NCI-H146 treated with DMSO at 0.1 percent for 48 hours (cell line): ENCODE measurements at regions not wholly inside any gene's neighbourhood (a gene's known extent, or its start where the extent isn't known, plus 50 kb on each side); places are given as distances from the start of the nearest gene placed in this dataset.
"Not testable (repeated sequence)": the region's sequence is repeated elsewhere in the genome, so short reads cannot be mapped to it uniquely, and the experiment has no call there.

Source experiments
- DNase-seq: peaks from one replicate; lab custom pipeline; 2025; ENCODE audit not compliant: unreplicated experiment; lab: John Stamatoyannopoulos, UW

GRCh38 chr5:32842813-32843530, 131.9 kb downstream of the NPR3 start:
- no peak for DNase-seq

GRCh38 chr5:32843531-32843895, 132.4 kb downstream of the NPR3 start:
- DNase-seq = no peak

- no peak for DNase-seq
Measured at GRCh38 chr5:32845171-32845570, 134.1 kb downstream of the NPR3 start.

- DNase-seq = no peak
Measured at GRCh38 chr5:32848120-32848519, 137.0 kb downstream of the NPR3 start.

GRCh38 chr5:32848681-32849080, 137.6 kb downstream of the NPR3 start:
- no peak for DNase-seq

- DNase-seq = no peak
Measured at GRCh38 chr5:32850817-32851496, 139.8 kb downstream of the NPR3 start.

GRCh38 chr5:32851559-32852173, 140.5 kb downstream of the NPR3 start:
- no peak for DNase-seq

- no peak for DNase-seq
Measured at GRCh38 chr5:32852535-32852934, 141.4 kb downstream of the NPR3 start.

- no peak for DNase-seq
Measured at GRCh38 chr5:32852976-32853375, 141.9 kb downstream of the NPR3 start.

GRCh38 chr5:32854473-32854872, 143.4 kb downstream of the NPR3 start:
- DNase-seq = no peak

- no peak for DNase-seq
Measured at GRCh38 chr5:32859211-32859641, 148.1 kb downstream of the NPR3 start.

GRCh38 chr5:32865475-32865874, 154.4 kb downstream of the NPR3 start:
- DNase-seq = no peak

GRCh38 chr5:32866138-32866537, 155.0 kb downstream of the NPR3 start:
- no peak for DNase-seq

GRCh38 chr5:32869216-32869615, 158.1 kb downstream of the NPR3 start:
- no peak for DNase-seq

GRCh38 chr5:32876791-32877190, 165.7 kb downstream of the NPR3 start:
- no peak for DNase-seq

GRCh38 chr5:32879364-32879763, 168.2 kb downstream of the NPR3 start:
- DNase-seq = not testable (repeated sequence)

GRCh38 chr5:32880796-32881195, 169.7 kb downstream of the NPR3 start:
- DNase-seq = no peak

- DNase-seq = no peak
Measured at GRCh38 chr5:32887390-32887789, 176.3 kb downstream of the NPR3 start.

GRCh38 chr5:32889078-32889477, 178.0 kb downstream of the NPR3 start:
- no peak for DNase-seq

- DNase-seq = no peak
Measured at GRCh38 chr5:32903613-32904012, 192.5 kb downstream of the NPR3 start.

GRCh38 chr5:32908641-32909040, 197.5 kb downstream of the NPR3 start:
- DNase-seq = no peak

GRCh38 chr5:32909207-32909606, 198.1 kb downstream of the NPR3 start:
- no peak for DNase-seq
